Upper lobe of left lung (tissue), 4 donors: ENCODE measurements at regions not wholly inside any gene's neighbourhood (a gene's known extent, or its start where the extent isn't known, plus 50 kb on each side); places are given as distances from the start of the nearest gene placed in this dataset.

ENCODE experiments used
- CTCF ChIP-seq, 6 experiments: fragments of 450-650 bp in 4 of 6; fragments of 200-600 bp in 2 of 6; sonication (generic) in 2 of 6; IDR thresholded peaks; one replicate each; pipeline ENCODE4 v1.5.1; 2016 to 2019; ENCODE audit warnings: antibody characterized with exemption in 6 of 6
- EP300 ChIP-seq, 4 donors: sonication (generic); formaldehyde crosslinking; IDR thresholded peaks; one replicate each; pipeline ENCODE4 v1.5.1; 2017; ENCODE audit warnings: antibody characterized with exemption in 4 of 4, control low read depth in 2 of 4
- POLR2A ChIP-seq, 4 donors: fragments of 450-650 bp; IDR thresholded peaks; one replicate each; pipeline ENCODE4 v1.5.1; 2016 to 2017; ENCODE audit warnings: antibody characterized with exemption in 4 of 4, mild to moderate bottlenecking in 2 of 4
- POLR2AphosphoS5 ChIP-seq, 2 donors: sonication (generic); formaldehyde crosslinking; IDR thresholded peaks; one replicate each; pipeline ENCODE4 v1.5.1; 2017; ENCODE audit warnings: antibody characterized with exemption in 2 of 2

GRCh38 chr2:41997561-41997960 is 50.3 kb upstream of the PKDCC start:
- no peak for TF ChIP-seq CTCF (IDR thresholded peaks at IDR 0.05)
- TF ChIP-seq POLR2A (IDR thresholded peaks at IDR 0.05), result no peak
- TF ChIP-seq POLR2AphosphoS5 (IDR thresholded peaks at IDR 0.05), result no peak
- TF ChIP-seq EP300 (IDR thresholded peaks at IDR 0.05), result no peak
